ENCODE measurements at regions not wholly inside any gene's neighbourhood (a gene's known extent, or its start where the extent isn't known, plus 50 kb on each side); places are given as distances from the start of the nearest gene placed in this dataset.

- DNase-seq (ENCODE audit: low read depth in 2 of 2), result no peak
These were observed 100.2 kb downstream of the PERP start for GRCh38 chr6:138007014-138007472.

DNA sequence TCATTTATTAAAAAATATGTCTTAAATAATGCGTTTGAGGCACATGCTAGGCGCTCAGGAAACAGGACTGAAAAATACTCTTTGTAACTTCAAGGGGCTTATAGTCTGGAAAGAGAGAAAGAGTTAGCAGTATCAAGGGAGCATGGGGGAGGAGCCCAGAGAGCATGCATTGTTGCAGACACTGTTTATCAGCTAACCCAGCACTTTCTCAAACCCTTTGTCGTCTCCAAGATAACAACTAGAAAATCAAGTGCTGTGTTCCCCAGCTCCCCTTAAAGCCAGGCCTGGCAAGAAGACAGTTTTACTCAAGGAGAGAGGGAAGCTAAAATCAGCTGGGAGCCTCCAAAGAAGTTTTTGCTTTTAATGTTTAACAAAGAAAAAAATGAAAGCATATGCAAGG is 98.4 kb downstream of the PERP start:
- DNase-seq (ENCODE audit: low read depth in 2 of 2), result no peak

- DNase-seq (ENCODE audit: low read depth in 2 of 2), result no peak
These were observed 95.8 kb downstream of the PERP start for GRCh38 chr6:138011413-138011812.

- no peak for DNase-seq (ENCODE audit: low read depth in 2 of 2)
These were observed 94.5 kb downstream of the PERP start for GRCh38 chr6:138012682-138013081.

GRCh38 chr6:138013959-138014358 is 93.3 kb downstream of the PERP start:
- no peak for DNase-seq (ENCODE audit: low read depth in 2 of 2)

- DNase-seq (ENCODE audit: low read depth in 2 of 2), result no peak
These were observed 90.0 kb downstream of the PERP start for GRCh38 chr6:138017166-138017757.

DNA sequence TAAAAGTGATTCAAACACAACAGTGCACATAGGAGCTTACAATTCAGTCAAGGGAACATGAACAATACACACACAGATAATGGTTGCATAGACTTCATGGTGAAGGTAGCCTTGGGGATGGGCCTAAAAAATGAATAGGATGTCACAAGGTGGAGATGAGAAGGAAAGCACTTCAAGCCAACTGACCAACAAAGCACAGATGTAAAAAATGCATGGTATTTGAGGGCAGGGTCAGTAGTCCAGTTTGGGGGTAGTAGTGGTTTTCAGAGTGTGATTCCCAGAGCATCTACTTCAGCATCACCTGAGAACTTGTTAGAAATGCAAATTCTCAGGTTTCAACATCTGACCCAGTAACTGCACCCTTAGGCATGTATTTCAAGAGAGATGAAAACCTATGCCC is 88.9 kb downstream of the PERP start:
- DNase-seq (ENCODE audit: low read depth in 2 of 2), result no peak

- DNase-seq (ENCODE audit: low read depth in 2 of 2), result no peak
These were observed 81.7 kb downstream of the PERP start for GRCh38 chr6:138025528-138025978.

DNA sequence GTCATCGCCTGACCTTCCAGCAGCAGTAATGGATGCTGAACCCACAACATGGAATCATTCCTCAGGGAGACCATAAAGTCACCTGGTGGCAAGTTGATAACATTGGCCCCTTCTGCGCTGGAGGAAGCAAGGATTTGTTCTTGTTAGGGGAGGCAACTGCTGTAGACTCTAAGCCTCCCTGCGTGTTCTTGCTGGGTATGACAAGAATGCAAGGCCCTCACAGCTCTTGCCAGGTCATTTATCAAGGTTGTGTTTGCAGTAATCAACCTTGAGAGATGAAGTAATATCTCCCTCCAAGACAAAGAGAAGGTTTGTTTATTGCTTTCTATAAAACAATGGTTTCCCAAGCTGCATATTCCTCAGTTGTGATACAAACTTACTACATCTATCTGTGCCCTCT is 80.9 kb downstream of the PERP start:
- DNase-seq (ENCODE audit: low read depth in 2 of 2), result no peak

DNA sequence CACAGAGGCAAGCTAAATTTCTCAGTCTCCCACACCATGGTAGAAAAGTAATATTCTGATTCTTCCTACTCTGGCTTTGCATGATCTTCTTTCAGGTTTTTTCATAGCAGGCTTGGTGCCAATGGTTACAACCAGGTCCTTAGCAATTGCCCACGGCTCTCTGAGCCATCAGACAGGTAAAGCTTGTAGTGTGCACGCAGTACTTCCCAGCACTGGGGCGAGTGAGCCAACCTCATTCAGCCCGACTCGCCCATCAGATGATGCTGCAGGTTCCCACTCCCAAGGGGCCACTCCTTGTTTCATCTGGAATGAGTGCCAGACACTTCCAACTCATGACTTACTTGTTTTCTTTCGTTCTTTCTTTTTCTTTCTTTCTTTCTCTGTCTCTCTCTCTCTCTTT is 78.3 kb downstream of the PERP start:
- DNase-seq (ENCODE audit: low read depth in 2 of 2), result no peak

GRCh38 chr6:138030872-138031271 is 76.3 kb downstream of the PERP start:
- DNase-seq (ENCODE audit: low read depth in 2 of 2), result no peak

DNA sequence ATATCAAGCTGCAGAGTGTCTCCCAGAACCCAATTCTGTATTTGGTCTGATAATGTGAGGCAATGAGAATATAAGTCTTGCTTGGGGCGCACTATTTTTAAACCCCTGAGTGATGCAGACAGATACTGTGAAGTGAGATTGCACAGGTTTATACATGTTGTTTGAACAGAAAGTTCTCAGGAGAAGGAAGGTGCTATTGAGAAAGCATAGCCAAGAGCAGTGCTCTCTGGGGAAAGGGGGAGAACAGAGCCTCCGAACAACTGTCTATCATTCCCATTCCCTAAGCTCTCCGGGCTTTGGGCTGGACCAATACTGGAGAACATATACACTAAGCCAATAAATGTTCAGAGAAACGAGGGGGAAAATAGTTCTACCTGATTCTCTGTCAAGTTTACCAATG is 75.8 kb downstream of the PERP start:
- no peak for DNase-seq (ENCODE audit: low read depth in 2 of 2)

DNA sequence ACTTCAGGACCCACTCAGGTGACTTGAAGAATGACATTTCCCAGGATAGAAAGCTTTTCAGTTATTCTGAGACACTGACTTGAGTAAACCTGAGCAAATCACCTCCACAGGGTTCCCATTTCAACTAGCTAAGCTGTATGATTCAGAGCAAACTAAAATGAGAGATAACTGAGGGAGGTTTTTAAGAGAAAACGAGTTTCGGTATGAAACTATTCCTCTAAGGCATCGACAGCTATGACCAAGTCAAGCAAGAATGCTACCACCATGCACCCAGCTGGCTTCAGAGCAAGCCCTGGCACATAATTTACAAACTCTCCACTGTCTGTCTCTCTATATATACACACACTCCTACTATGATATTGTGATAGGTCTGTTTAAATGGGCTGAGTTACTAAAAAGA is 75.4 kb downstream of the PERP start:
- DNase-seq (ENCODE audit: low read depth in 2 of 2), result no peak

GRCh38 chr6:138032571-138032970 is 74.6 kb downstream of the PERP start:
- DNase-seq (ENCODE audit: low read depth in 2 of 2), result no peak

DNA sequence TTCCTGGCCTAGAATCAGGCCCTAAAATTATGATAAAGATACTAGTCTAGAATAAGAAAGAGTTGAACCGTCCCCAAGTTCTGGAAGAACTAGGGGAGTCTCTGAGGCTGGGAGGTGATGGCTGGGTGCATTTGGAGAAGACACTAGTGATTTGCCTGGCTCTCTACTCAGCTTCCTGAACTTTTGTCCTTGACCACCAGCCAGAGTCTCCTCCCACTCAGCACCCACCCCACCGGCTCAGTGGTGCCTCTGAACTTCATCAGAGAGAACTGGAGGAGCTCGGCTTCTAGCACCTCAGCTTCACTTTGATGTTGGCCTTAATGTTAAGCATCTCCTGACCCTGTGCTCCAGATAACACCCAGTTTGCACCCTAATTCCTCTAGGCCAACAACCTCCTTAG is 73.0 kb downstream of the PERP start:
- DNase-seq (ENCODE audit: low read depth in 2 of 2), result no peak

DNA sequence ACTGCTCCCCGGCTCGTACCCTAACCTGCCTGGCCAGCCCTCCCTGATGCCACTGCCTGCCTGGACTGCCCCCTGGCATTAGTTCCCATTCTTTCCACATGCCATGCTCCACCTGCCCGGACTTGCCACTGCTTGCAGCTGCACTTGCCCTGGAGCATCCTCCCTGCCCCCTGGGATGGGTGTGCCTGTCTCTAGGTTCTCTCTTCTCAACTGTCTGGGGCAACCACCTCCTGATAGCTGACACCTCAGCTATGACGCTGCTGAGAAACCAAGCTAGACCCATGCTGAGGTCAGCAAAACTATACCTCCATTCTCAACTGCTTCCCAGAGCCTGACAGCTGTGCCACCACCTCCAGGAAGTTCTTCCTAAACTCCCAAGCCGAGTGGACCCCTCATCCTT is 72.1 kb downstream of the PERP start:
- no peak for DNase-seq (ENCODE audit: low read depth in 2 of 2)

- DNase-seq (ENCODE audit: low read depth in 2 of 2), result no peak
These were observed 71.1 kb downstream of the PERP start for GRCh38 chr6:138036111-138036510.

GRCh38 chr6:138037009-138037504 is 70.2 kb downstream of the PERP start:
- DNase-seq (ENCODE audit: low read depth in 2 of 2), result no peak

DNA sequence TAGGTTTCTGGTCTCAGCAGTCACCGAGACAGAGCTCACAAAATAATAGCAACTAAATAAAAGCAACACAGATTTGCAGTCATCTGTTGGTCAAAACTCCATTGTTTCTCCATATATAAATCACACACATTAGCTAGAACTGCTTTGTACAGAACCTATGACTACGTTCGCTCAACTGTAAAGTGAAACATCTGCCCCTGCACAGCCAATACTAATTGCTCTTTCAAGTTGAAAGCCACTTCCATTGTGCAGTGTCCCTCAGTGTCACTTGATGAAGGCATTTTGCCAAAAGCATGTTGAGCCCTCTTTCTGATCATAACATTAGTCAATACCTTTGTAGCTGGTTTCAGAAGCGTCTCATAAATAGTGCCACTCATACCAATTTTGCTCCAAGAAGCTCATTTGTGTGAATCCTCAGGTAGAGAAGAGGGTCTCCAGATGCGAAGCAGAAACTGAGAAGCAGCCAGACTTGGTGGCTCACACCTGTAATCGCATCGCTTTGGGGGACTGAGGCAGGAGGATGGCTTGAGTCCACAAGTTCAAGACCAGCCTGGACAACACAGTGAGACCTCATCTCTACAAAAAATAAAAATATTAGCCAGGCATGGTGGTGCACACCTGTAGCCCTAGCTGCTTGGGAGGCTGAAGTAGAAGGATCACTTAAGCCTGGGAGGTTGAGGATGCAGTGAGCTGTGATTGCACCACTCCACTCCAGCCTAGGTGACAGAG is 68.9 kb downstream of the PERP start:
- DNase-seq (ENCODE audit: low read depth in 2 of 2), result no peak
